NCI-H2196 (cell line): ENCODE measurements at regions not wholly inside any gene's neighbourhood (a gene's known extent, or its start where the extent isn't known, plus 50 kb on each side); places are given as distances from the start of the nearest gene placed in this dataset.
"Not testable (repeated sequence)": the region's sequence is repeated elsewhere in the genome, so short reads cannot be mapped to it uniquely, and the experiment has no call there.

Experiments
- DNase-seq: peaks from one replicate; lab custom pipeline; 2025; ENCODE audit not compliant: unreplicated experiment; lab: John Stamatoyannopoulos, UW

- DNase-seq = no peak
Measured at GRCh38 chr5:21071421-21071820, 1083.4 kb upstream of the CDH18 start.

DNA sequence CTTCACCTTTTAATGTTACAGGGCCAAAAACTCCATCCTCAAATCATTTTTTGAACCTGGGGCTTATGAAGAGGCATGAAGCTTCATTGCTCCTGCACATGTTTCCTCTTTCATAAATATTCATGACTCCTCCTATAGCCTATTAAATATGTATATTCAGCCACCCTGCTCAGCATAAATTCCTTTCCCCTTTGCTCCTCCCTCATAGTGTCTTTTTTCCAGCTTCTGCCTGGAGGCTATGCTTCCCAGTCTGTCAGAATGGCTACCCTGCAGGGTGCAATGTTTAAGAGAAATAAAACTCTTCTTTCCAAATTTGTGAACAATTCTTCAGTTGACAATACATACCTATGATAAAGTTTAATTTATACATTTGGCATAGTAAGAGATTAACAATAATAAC is 1082.9 kb upstream of the CDH18 start:
- DNase-seq = no peak

DNA sequence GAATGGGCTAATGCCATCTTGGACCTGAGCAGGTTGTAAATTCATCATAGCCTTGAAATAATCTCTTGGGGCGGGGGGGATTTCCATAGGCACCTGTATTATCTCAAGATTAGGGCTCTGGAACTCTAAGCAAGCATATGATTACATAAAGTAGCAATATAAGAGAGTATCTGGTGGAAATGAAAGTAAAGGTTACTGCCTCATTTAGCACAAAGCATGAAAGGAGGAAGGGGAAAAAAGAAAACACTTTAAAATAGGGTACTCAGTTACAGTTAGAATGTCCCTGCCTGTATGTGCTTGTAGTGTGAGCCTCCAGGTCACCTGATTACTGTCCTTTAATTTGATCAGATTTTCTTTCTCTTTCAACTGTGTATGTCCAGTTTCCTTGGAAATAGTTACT is 1079.7 kb upstream of the CDH18 start:
- no peak for DNase-seq

DNA sequence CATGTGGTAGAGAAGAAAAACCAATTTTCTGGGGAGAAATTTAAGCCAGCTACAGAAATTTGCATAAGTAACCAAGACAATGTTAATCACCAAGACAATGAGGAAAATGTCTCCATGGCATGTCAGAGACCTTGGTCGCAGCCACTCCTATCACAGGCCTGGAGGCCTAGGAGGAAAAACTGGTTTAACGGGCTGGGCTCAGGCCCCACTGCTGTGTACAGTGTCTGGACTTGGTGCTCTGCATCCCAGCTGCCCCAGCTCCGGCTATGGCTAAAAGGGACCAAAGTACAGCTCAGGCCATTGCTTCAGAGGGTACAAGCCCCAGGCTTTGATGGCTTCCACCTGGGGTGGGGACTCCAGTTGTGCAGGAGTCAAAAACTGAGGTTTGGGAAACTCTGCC is 1075.1 kb upstream of the CDH18 start:
- no peak for DNase-seq

GRCh38 chr5:21058289-21058688 is 1070.3 kb upstream of the CDH18 start:
- no peak for DNase-seq

- DNase-seq = no peak
Measured at GRCh38 chr5:21051945-21052344, 1063.9 kb upstream of the CDH18 start.

DNA sequence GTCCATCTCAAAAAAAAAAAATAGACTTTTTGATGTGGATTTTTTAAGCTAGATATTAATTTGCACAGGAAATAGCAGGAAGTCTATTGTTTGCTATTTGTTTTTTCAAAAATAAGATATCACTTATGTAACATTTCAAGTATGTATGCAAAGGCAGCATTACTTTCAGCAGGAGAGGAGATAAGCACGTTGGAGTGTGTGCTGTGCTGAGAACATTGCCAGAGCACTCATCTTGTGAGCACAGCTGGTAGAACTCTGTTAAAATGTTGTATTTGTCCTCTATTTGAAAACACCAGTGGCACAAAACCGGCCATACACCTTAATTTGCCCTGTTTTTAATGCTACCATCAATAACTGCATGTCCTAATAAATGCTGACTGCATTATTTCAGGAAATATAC is 1061.9 kb upstream of the CDH18 start:
- DNase-seq = no peak

- no peak for DNase-seq
Measured at GRCh38 chr5:21030981-21031380, 1043.0 kb upstream of the CDH18 start.

GRCh38 chr5:21024966-21025365 is 1037.0 kb upstream of the CDH18 start:
- DNase-seq = no peak

GRCh38 chr5:21013237-21013636 is 1025.2 kb upstream of the CDH18 start:
- no peak for DNase-seq

DNA sequence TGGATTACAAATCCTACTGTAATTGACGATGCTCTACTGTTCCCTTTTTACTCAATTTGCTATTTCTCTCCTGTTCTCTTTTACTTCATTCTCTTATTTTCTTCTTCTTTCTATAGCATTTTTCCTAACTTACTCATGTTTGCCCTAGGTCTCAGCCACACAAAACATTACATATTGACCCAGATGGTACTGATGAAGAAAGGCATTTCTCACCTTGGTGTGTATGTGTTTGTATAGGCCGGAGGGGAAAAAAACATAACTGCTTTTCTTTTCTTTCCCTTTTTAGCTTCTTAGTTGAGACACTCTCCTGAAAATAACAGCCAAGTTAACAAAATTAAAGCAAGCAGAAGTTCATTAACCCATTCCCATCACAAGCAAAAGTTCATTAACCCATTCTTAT is 1019.8 kb upstream of the CDH18 start:
- DNase-seq = no peak

DNA sequence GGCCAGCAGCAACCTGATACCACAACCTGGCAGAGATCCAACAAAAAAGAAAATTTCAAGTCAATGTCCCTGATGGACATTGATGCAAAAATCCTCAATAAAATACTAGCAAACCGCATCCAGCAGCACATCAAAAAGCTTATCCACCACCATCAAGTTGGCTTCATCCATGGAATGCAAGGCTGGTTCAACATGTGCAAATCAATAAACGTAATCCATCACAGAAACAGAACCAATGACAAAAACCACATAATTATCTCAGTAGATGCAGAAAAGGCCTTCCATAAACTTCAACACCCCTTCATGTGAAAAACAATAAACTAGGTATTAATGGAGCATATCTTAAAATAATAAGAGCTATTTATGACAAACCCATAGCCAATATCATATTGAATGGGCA is 1000.9 kb upstream of the CDH18 start:
- not testable (repeated sequence) for DNase-seq

- DNase-seq = no peak
Measured at GRCh38 chr5:20985754-20986153, 997.8 kb upstream of the CDH18 start.

GRCh38 chr5:20974426-20974825 is 986.4 kb upstream of the CDH18 start:
- no peak for DNase-seq

DNA sequence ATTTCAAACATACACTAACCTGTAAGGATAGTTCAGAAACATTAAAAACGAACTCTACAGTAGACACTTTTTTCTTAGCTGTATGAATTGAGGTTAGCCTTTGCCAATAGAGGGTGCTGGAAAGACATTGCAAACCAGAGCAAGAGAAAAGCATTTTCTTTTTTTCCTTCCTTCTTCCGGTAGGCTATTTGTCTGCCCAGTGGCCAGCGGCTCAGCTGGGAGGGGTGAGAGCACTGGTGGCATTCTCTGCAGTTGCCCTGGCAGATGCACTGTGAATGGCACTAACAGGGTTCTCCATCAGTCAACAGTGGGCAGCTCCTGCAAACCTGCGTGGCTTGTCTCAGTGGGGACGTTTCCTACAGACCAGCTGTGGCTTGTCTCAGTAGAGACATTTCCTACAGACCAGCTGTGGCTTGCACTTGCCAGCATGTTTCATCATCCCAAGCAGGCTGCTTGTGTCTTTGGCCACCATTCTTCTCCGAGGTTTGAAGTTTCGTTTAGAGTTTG is 984.5 kb upstream of the CDH18 start:
- no peak for DNase-seq

DNA sequence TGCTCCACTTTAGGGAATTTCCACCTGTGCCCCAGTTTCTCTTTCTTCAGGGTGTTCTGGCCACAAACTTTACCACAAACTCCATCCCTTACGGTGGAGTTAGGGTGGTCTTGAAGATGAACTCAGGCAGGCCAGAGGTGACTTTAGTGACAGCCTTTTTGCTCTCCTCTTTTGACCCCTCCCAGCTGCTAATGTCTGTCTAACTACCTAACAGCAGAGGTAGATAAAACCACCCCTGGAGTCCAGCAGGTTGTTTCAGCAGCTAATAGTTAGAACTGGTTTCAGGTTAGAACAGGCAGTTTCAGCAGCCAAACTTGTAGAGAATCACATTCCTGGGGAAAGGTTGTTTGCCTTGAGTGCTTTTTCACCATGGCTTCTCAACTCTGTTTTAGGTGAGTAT is 971.3 kb upstream of the CDH18 start:
- DNase-seq = no peak

GRCh38 chr5:20958641-20959040 is 970.6 kb upstream of the CDH18 start:
- no peak for DNase-seq

DNA sequence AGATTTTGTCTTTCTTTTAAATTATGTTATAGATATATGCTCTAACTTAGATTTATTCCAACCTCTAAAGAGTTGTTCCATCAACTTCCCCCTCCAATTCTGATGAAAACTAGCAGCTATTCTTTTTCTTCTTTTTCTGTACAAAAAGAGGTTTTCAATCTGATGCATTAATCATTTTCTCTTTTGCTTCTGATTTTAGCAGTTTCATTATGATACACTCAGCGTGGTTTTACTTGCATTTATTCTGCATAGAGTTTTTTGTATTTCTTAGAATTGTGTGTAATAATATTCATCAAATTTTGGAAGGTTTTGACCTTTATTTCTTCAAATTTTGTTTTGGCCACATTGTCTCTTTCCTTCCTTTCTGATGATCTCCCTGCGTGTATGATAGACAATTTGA is 968.1 kb upstream of the CDH18 start:
- no peak for DNase-seq

GRCh38 chr5:20949636-20950035 is 961.6 kb upstream of the CDH18 start:
- DNase-seq = no peak

DNA sequence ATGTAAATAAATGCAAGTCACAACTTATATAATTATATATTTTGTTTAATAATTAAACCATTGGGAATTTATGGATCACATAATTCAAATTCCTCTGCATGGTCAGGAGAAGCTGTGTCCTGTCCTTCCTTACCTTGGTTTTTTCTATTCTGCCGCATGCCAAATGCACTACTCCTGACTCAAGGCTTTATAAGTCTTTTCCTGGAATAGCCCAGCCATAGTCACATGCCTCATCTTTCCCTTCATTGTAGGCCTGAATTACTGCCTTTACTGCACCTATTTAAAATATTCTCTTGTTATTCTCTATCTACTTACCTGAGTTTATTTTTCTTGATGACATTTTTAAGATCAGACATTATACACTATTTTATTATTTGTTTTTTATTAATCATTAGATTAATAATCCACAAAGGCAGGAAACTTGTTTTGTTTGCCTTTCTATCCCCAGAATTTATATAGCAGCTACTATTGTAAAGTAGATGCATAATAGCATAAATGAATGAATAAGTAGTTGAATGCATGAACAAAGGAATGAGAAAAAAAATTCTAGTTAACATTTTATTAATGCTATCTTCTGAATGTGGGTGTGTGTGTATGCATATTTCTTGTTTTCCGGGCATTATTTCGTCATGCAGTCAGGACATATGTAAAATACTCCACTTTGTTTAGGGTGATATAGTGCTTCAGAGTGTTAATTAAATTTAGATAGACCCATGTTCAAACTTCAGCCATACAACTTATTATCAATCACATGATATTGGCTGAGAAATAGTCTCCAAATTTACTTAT is 955.4 kb upstream of the CDH18 start:
- not testable (repeated sequence) for DNase-seq

DNA sequence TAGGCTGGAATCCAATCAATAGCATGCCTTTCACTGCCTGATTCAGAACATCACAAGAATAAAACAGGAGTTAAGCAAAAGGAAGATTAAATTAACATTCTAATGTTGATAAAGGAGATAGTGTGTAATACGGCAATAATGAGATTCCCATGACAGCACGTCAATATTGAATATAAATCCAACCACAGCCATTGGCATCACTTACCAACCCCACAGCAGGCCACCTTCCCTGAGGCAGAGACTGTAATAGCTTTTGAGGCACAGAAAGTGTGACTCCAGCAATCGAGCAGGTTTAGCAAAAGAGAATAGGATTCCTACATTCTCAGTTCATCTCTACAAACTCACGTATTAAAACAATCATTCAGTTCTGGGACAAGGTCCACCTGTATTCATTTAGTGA is 954.6 kb upstream of the CDH18 start:
- DNase-seq = not testable (repeated sequence)

DNA sequence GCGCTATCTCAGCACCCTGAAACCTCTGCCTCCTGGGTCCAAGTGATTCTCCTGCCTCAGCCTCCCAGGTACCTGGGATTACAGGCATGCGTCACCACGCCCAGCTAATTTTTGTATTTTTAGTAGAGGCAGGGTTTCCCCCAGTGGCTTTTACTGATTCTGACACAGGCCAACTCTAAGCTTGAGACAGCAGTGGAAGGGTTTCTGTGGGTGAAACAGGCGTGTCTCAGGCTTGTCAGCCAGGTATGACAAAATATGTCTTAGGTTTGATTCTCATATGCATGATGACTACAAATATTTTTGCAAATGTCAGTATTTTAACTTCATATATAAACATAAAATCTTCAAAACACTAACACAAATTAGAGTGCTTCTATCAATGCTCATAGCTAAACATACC is 952.8 kb upstream of the CDH18 start:
- DNase-seq = not testable (repeated sequence)

- not testable (repeated sequence) for DNase-seq
Measured at GRCh38 chr5:20890936-20891335, 902.9 kb upstream of the CDH18 start.
